WTC11 (cell line): ENCODE measurements at regions not wholly inside any gene's neighbourhood (a gene's known extent, or its start where the extent isn't known, plus 50 kb on each side); places are given as distances from the start of the nearest gene placed in this dataset.

Experiments used
- ATAC-seq: fragments of 200-7000 bp; cut with Tn5 transposase; 2 replicates; pipeline ENCODE4 v1.10.0; 2021; ENCODE audit warnings: mild to moderate bottlenecking, moderate library complexity
- CTCF ChIA-PET: fragments of 300-600 bp; sonication (Branson Sonifier 250); formaldehyde crosslinking; loops from one replicate; lab custom pipeline; 2021; ENCODE audit warnings: antibody characterized with exemption; lab: Charles Lee
- POLR2A ChIA-PET: fragments of 350-600 bp; sonication (Branson Sonifier 250); formaldehyde crosslinking; loops from one replicate; lab custom pipeline; 2021; ENCODE audit warnings: antibody characterized with exemption; lab: Charles Lee
- DNase-seq: peaks from one replicate; pipeline ENCODE4 v3.0.0; 2021; ENCODE audit warnings: low spot score
- H3K27ac Mint-ChIP-seq: 2 replicates; pipeline ENCODE4 v1.8.0; 2021; ENCODE audit warnings: mixed read lengths
- H3K27me3 Mint-ChIP-seq: 2 replicates; pipeline ENCODE4 v1.8.0; 2021; ENCODE audit warnings: low read depth, mild to moderate bottlenecking, moderate library complexity, mixed read lengths
- H3K36me3 Mint-ChIP-seq: 2 replicates; pipeline ENCODE4 v1.8.0; 2021; ENCODE audit warnings: mixed read lengths
- H3K4me1 Mint-ChIP-seq: 2 replicates; pipeline ENCODE4 v1.8.0; 2022; ENCODE audit warnings: mixed read lengths
- H3K4me3 Mint-ChIP-seq: 2 replicates; pipeline ENCODE4 v1.8.0; 2021; ENCODE audit warnings: mild to moderate bottlenecking, moderate library complexity, mixed read lengths
- H3K9me3 Mint-ChIP-seq: 2 replicates; pipeline ENCODE4 v1.8.0; 2021; ENCODE audit warnings: mixed read lengths
- ESRRA ChIP-seq: sonication (generic); formaldehyde crosslinking; IDR thresholded peaks from 2 replicates; pipeline ENCODE4 v1.8.1; 2022; ENCODE audit warnings: mild to moderate bottlenecking, missing genetic modification reagents, borderline replicate concordance
- NFYB ChIP-seq: sonication (generic); formaldehyde crosslinking; conservative IDR thresholded peaks from 2 replicates; pipeline ENCODE4 v1.8.0; 2022; ENCODE audit warnings: low read depth, missing genetic modification reagents
- SMAD3 ChIP-seq: sonication (generic); formaldehyde crosslinking; IDR thresholded peaks from 2 replicates; pipeline ENCODE4 v1.8.0; 2022; ENCODE audit warnings: missing genetic modification reagents, mild to moderate bottlenecking, borderline replicate concordance
- TCF7 ChIP-seq: sonication (generic); formaldehyde crosslinking; IDR thresholded peaks from 2 replicates; pipeline ENCODE4 v1.8.0; 2022; ENCODE audit warnings: mild to moderate bottlenecking, low read depth, missing genetic modification reagents, moderate library complexity
- TEAD1 ChIP-seq: sonication (generic); formaldehyde crosslinking; IDR thresholded peaks from 2 replicates; pipeline ENCODE4 v1.8.0; 2022; ENCODE audit warnings: mild to moderate bottlenecking, missing genetic modification reagents
- TP53 ChIP-seq: sonication (generic); formaldehyde crosslinking; IDR thresholded peaks from 2 replicates; pipeline ENCODE4 v1.8.1; 2023; ENCODE audit warnings: mild to moderate bottlenecking, missing genetic modification reagents
- ZBTB21 ChIP-seq: sonication (generic); formaldehyde crosslinking; IDR thresholded peaks from 2 replicates; pipeline ENCODE4 v1.8.1; 2023; ENCODE audit warnings: mild to moderate bottlenecking, missing genetic modification reagents, borderline replicate concordance
- ZNF219 ChIP-seq: sonication (generic); formaldehyde crosslinking; IDR thresholded peaks from 2 replicates; pipeline ENCODE4 v1.8.0; 2023; ENCODE audit warnings: missing genetic modification reagents, mild to moderate bottlenecking, borderline replicate concordance
- ZNF416 ChIP-seq: fragments of 250-450 bp; sonication (Bioruptor Pico); IDR thresholded peaks from 2 replicates; pipeline ENCODE4 v1.9.0; 2021; ENCODE audit warnings: mild to moderate bottlenecking, inconsistent platforms
- ZNF671 ChIP-seq: fragments of 250-450 bp; sonication (Bioruptor Pico); IDR thresholded peaks from 2 replicates; pipeline ENCODE4 v1.8.0; 2021; ENCODE audit warnings: mild to moderate bottlenecking
- TF ChIP-seq, protein P1 (sequence below): sonication (generic); formaldehyde crosslinking; IDR thresholded peaks from 2 replicates; pipeline ENCODE4 v1.8.1; 2022; ENCODE audit warnings: mild to moderate bottlenecking, missing genetic modification reagents, moderate library complexity, borderline replicate concordance
- TF ChIP-seq, protein P2 (sequence below): sonication (generic); formaldehyde crosslinking; IDR thresholded peaks from 2 replicates; pipeline ENCODE4 v1.8.0; 2023; ENCODE audit warnings: mild to moderate bottlenecking, missing genetic modification reagents
- TF ChIP-seq, protein P3 (sequence below): sonication (generic); formaldehyde crosslinking; IDR thresholded peaks from 2 replicates; pipeline ENCODE4 v1.8.0; 2022; ENCODE audit warnings: mild to moderate bottlenecking, missing genetic modification reagents
- TF ChIP-seq, protein P4 (sequence below): fragments of 200-600 bp; IDR thresholded peaks from 2 replicates; pipeline ENCODE4 v1.8.0; 2022; ENCODE audit warnings: antibody characterized with exemption
- TF ChIP-seq, protein P5 (sequence below): sonication (generic); formaldehyde crosslinking; conservative IDR thresholded peaks from 2 replicates; pipeline ENCODE4 v1.8.1; 2023; ENCODE audit warnings: mild to moderate bottlenecking, low read depth, missing genetic modification reagents, moderate library complexity
- TF ChIP-seq, protein P6 (sequence below): sonication (generic); formaldehyde crosslinking; IDR thresholded peaks from 2 replicates; pipeline ENCODE4 v1.8.1; 2023; ENCODE audit warnings: mild to moderate bottlenecking, missing genetic modification reagents
- TF ChIP-seq, protein P7 (sequence below): sonication (generic); formaldehyde crosslinking; IDR thresholded peaks from 2 replicates; pipeline ENCODE4 v1.8.0; 2022; ENCODE audit warnings: mild to moderate bottlenecking, missing genetic modification reagents

DNA sequence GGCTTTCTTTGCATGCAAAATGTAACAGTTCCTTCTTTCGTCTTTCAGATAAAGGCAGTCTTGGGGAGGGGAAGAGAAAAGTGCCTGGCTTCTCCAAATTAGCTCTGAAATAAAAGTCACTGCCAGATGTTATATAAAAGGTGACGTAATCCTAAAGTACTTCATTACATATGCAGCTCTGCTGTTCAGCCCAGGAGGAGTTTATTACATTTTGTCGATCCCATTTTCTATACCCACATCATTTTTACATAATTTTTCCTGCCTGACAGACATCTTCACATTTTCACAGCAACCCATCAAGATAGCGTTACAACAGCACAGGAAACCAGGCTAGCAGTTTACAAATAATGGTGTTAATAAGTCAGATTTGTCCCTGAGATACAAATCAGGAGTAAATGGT is 86.7 kb upstream of the SLC30A5 start:
- DNase-seq (no peak), ATAC-seq (no peak)
- peaks cover 10% of the 10 kb centered on the region; the same call in 1 of the 2 replicates for H3K36me3 Mint-ChIP-seq
- TF ChIP-seq NFYB (CRISPR knock-in tag) (no peak), TEAD1 (no peak), ZNF219 (no peak), TP53 (CRISPR knock-in tag) (no peak), ZNF416 (CRISPR knock-in tag) (no peak), ESRRA (CRISPR knock-in tag) (no peak), ZNF671 (CRISPR knock-in tag) (no peak), ZBTB21 (no peak), TCF7 (no peak), SMAD3 (CRISPR knock-in tag) (no peak)
- TF ChIP-seq, protein P1, sequence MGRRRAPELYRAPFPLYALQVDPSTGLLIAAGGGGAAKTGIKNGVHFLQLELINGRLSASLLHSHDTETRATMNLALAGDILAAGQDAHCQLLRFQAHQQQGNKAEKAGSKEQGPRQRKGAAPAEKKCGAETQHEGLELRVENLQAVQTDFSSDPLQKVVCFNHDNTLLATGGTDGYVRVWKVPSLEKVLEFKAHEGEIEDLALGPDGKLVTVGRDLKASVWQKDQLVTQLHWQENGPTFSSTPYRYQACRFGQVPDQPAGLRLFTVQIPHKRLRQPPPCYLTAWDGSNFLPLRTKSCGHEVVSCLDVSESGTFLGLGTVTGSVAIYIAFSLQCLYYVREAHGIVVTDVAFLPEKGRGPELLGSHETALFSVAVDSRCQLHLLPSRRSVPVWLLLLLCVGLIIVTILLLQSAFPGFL (CRISPR knock-in tag), result no peak
- TF ChIP-seq, protein P2, sequence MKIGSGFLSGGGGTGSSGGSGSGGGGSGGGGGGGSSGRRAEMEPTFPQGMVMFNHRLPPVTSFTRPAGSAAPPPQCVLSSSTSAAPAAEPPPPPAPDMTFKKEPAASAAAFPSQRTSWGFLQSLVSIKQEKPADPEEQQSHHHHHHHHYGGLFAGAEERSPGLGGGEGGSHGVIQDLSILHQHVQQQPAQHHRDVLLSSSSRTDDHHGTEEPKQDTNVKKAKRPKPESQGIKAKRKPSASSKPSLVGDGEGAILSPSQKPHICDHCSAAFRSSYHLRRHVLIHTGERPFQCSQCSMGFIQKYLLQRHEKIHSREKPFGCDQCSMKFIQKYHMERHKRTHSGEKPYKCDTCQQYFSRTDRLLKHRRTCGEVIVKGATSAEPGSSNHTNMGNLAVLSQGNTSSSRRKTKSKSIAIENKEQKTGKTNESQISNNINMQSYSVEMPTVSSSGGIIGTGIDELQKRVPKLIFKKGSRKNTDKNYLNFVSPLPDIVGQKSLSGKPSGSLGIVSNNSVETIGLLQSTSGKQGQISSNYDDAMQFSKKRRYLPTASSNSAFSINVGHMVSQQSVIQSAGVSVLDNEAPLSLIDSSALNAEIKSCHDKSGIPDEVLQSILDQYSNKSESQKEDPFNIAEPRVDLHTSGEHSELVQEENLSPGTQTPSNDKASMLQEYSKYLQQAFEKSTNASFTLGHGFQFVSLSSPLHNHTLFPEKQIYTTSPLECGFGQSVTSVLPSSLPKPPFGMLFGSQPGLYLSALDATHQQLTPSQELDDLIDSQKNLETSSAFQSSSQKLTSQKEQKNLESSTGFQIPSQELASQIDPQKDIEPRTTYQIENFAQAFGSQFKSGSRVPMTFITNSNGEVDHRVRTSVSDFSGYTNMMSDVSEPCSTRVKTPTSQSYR (CRISPR knock-in tag), result no peak
- TF ChIP-seq, protein P3, sequence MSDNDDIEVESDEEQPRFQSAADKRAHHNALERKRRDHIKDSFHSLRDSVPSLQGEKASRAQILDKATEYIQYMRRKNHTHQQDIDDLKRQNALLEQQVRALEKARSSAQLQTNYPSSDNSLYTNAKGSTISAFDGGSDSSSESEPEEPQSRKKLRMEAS, result no peak
- TF ChIP-seq, protein P4, sequence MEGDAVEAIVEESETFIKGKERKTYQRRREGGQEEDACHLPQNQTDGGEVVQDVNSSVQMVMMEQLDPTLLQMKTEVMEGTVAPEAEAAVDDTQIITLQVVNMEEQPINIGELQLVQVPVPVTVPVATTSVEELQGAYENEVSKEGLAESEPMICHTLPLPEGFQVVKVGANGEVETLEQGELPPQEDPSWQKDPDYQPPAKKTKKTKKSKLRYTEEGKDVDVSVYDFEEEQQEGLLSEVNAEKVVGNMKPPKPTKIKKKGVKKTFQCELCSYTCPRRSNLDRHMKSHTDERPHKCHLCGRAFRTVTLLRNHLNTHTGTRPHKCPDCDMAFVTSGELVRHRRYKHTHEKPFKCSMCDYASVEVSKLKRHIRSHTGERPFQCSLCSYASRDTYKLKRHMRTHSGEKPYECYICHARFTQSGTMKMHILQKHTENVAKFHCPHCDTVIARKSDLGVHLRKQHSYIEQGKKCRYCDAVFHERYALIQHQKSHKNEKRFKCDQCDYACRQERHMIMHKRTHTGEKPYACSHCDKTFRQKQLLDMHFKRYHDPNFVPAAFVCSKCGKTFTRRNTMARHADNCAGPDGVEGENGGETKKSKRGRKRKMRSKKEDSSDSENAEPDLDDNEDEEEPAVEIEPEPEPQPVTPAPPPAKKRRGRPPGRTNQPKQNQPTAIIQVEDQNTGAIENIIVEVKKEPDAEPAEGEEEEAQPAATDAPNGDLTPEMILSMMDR, result no peak
- TF ChIP-seq, protein P5, sequence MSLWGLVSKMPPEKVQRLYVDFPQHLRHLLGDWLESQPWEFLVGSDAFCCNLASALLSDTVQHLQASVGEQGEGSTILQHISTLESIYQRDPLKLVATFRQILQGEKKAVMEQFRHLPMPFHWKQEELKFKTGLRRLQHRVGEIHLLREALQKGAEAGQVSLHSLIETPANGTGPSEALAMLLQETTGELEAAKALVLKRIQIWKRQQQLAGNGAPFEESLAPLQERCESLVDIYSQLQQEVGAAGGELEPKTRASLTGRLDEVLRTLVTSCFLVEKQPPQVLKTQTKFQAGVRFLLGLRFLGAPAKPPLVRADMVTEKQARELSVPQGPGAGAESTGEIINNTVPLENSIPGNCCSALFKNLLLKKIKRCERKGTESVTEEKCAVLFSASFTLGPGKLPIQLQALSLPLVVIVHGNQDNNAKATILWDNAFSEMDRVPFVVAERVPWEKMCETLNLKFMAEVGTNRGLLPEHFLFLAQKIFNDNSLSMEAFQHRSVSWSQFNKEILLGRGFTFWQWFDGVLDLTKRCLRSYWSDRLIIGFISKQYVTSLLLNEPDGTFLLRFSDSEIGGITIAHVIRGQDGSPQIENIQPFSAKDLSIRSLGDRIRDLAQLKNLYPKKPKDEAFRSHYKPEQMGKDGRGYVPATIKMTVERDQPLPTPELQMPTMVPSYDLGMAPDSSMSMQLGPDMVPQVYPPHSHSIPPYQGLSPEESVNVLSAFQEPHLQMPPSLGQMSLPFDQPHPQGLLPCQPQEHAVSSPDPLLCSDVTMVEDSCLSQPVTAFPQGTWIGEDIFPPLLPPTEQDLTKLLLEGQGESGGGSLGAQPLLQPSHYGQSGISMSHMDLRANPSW (CRISPR knock-in tag), result no peak
- TF ChIP-seq, protein P6, sequence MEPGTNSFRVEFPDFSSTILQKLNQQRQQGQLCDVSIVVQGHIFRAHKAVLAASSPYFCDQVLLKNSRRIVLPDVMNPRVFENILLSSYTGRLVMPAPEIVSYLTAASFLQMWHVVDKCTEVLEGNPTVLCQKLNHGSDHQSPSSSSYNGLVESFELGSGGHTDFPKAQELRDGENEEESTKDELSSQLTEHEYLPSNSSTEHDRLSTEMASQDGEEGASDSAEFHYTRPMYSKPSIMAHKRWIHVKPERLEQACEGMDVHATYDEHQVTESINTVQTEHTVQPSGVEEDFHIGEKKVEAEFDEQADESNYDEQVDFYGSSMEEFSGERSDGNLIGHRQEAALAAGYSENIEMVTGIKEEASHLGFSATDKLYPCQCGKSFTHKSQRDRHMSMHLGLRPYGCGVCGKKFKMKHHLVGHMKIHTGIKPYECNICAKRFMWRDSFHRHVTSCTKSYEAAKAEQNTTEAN (CRISPR knock-in tag), result no peak
- TF ChIP-seq, protein P7, sequence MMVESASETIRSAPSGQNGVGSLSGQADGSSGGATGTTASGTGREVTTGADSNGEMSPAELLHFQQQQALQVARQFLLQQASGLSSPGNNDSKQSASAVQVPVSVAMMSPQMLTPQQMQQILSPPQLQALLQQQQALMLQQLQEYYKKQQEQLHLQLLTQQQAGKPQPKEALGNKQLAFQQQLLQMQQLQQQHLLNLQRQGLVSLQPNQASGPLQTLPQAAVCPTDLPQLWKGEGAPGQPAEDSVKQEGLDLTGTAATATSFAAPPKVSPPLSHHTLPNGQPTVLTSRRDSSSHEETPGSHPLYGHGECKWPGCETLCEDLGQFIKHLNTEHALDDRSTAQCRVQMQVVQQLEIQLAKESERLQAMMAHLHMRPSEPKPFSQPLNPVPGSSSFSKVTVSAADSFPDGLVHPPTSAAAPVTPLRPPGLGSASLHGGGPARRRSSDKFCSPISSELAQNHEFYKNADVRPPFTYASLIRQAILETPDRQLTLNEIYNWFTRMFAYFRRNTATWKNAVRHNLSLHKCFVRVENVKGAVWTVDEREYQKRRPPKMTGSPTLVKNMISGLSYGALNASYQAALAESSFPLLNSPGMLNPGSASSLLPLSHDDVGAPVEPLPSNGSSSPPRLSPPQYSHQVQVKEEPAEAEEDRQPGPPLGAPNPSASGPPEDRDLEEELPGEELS (CRISPR knock-in tag), result no peak
- no peak overlapping the region for H3K27ac Mint-ChIP-seq
- no peaks in the 10 kb centered on the region for H3K27me3 Mint-ChIP-seq
- ChIA-PET CTCF (interaction anchor here (0.5 to 1.2 kb wide), 11 partner anchors 10 to 723 kb away, joined by 3 to 5 read pairs (median 3); no protein-coding TSS in a partner anchor), POLR2A (no interaction called here)
- H3K9me3 Mint-ChIP-seq, result peaks cover 18% of the 10 kb centered on the region
- H3K4me3 Mint-ChIP-seq, result no peak overlapping the region
- peaks cover 18% of the 10 kb centered on the region for H3K4me1 Mint-ChIP-seq
